SU-DHL-6 (cell line): ENCODE measurements at regions not wholly inside any gene's neighbourhood (a gene's known extent, or its start where the extent isn't known, plus 50 kb on each side); places are given as distances from the start of the nearest gene placed in this dataset.

Experiments
- CTCF ChIP-seq: fragments of 200-600 bp; sonication (generic); IDR thresholded peaks from one replicate; pipeline ENCODE4 v1.5.1; 2017; ENCODE audit warnings: antibody characterized with exemption, mild to moderate bottlenecking, low read length, moderate library complexity; ENCODE audit not compliant: insufficient read depth, poor library complexity, severe bottlenecking
- EZH2phosphoT487 ChIP-seq: fragments of 200-600 bp; sonication (generic), shearing (Covaris generic); conservative IDR thresholded peaks from 2 replicates; pipeline ENCODE4 v1.6.1; 2018; ENCODE audit warnings: mild to moderate bottlenecking, antibody characterized with exemption, low read length, moderate library complexity, mixed read lengths

- TF ChIP-seq CTCF (no peak), EZH2phosphoT487 (no peak)
Observed at GRCh38 chr4:57373991-57374390, 263.8 kb upstream of the IGFBP7 start.
